Endothelial cell of umbilical vein (primary cell): ENCODE measurements at regions not wholly inside any gene's neighbourhood (a gene's known extent, or its start where the extent isn't known, plus 50 kb on each side); places are given as distances from the start of the nearest gene placed in this dataset.

Experiments
- EZH2 ChIP-seq: IDR thresholded peaks from 2 replicates; pipeline ENCODE4 v1.6.1; 2012; ENCODE audit warnings: borderline replicate concordance, low read depth, mild to moderate bottlenecking, moderate library complexity, low read length, inconsistent platforms; ENCODE audit not compliant: severe bottlenecking
- FOS ChIP-seq: IDR thresholded peaks from 2 replicates; pipeline ENCODE4 v1.6.1; 2011; ENCODE audit warnings: mild to moderate bottlenecking, low read length, moderate library complexity, borderline replicate concordance; ENCODE audit not compliant: insufficient read depth
- GATA2 ChIP-seq: IDR thresholded peaks from 2 replicates; pipeline ENCODE4 v1.7.0; 2011; ENCODE audit warnings: low read depth, mild to moderate bottlenecking, moderate library complexity, mixed read lengths, low read length; ENCODE audit not compliant: insufficient read length, insufficient read depth
- MYC ChIP-seq: IDR thresholded peaks from one replicate; pipeline ENCODE4 v1.6.1; 2011; ENCODE audit warnings: mild to moderate bottlenecking, low read depth, low read length
- POLR2A ChIP-seq: IDR thresholded peaks from 2 replicates; pipeline ENCODE4 v1.6.1; 2012; ENCODE audit warnings: low read depth, mild to moderate bottlenecking, control low read depth, low read length
- POLR2AphosphoS5 ChIP-seq: IDR thresholded peaks from 2 replicates; pipeline ENCODE4 v1.6.1; 2012; ENCODE audit warnings: low read depth, mild to moderate bottlenecking, control low read depth, low read length, moderate library complexity; ENCODE audit not compliant: insufficient read depth
- TF ChIP-seq, protein P1 (sequence below), 2 donors: IDR thresholded peaks; 1 replicate in 1 of 2; 2 replicates in 1 of 2; pipeline ENCODE4 v1.5.1; 2011; ENCODE audit warnings: low read length in 2 of 2, mild to moderate bottlenecking in 2 of 2, moderate library complexity in 2 of 2, control low read depth in 1 of 2, inconsistent platforms in 1 of 2, low read depth in 1 of 2; ENCODE audit not compliant: insufficient read depth in 1 of 2; ENCODE audit errors: extremely low read depth in 1 of 2
- TF ChIP-seq, protein P2 (sequence below): IDR thresholded peaks from 2 replicates; pipeline ENCODE4 v1.6.1; 2011; ENCODE audit not compliant: insufficient read depth, insufficient read length

DNA sequence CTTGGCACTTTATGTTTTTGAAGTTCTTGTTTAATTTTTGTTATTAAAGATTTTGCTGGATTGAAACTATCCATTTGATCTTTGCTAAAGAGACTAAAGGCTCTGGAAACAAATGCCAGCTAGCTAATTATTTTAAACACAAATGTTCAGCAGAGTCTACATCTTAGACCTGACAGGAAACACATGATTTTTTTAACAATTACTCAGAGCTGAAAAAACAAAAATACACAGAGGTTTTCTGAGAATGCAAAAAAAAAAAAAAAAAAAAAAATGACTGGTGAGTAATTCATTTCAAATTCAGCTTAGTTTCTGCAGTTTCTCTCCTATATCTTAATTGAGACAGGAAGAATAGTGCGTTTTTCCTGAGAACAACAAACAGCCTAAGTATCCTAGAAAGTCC lies 448.0 kb downstream of the TENT5A start:
- no peak for TF ChIP-seq EZH2
- TF ChIP-seq, protein P1, sequence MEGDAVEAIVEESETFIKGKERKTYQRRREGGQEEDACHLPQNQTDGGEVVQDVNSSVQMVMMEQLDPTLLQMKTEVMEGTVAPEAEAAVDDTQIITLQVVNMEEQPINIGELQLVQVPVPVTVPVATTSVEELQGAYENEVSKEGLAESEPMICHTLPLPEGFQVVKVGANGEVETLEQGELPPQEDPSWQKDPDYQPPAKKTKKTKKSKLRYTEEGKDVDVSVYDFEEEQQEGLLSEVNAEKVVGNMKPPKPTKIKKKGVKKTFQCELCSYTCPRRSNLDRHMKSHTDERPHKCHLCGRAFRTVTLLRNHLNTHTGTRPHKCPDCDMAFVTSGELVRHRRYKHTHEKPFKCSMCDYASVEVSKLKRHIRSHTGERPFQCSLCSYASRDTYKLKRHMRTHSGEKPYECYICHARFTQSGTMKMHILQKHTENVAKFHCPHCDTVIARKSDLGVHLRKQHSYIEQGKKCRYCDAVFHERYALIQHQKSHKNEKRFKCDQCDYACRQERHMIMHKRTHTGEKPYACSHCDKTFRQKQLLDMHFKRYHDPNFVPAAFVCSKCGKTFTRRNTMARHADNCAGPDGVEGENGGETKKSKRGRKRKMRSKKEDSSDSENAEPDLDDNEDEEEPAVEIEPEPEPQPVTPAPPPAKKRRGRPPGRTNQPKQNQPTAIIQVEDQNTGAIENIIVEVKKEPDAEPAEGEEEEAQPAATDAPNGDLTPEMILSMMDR (IDR thresholded peaks at IDR 0.05; ENCODE audit: extremely low read depth in 1 of 2, insufficient read depth in 1 of 2, low read depth in 1 of 2, low read length in 2 of 2) = no peak
- TF ChIP-seq POLR2A = no peak
- TF ChIP-seq POLR2AphosphoS5 = no peak
- TF ChIP-seq, protein P2, sequence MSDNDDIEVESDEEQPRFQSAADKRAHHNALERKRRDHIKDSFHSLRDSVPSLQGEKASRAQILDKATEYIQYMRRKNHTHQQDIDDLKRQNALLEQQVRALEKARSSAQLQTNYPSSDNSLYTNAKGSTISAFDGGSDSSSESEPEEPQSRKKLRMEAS = no peak
- TF ChIP-seq MYC = no peak
- TF ChIP-seq GATA2 = no peak
- TF ChIP-seq FOS = no peak
